ENCODE measurements at regions not wholly inside any gene's neighbourhood (a gene's known extent, or its start where the extent isn't known, plus 50 kb on each side); places are given as distances from the start of the nearest gene placed in this dataset.

DNA sequence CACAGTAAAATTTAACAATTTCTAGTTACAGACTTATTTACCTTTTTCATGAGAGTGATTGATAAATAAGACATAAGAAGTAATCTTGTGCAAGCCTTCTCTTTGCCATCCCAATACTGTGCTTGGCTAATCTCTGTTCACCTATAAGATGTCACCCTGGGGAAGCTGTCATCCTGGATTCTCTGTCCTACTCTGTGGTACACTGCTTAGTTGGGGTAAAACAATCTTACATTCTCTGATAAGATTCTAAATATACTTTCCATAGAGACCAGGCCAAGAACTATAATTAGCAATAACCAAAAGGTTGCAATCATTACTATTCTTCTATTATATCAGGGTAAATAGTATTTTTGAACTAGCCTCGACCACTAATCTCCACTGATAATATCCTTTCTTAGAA lies 1218.3 kb upstream of the CADM2 start:
- Histone ChIP-seq H3K4me1 (ENCODE audit: insufficient read depth, low read length) (no peaks in the 10 kb centered on the region), H4K20me1 (ENCODE audit: low read length) (no peaks in the 10 kb centered on the region), H3K27ac (ENCODE audit: low read length) (no peak overlapping the region), H2AFZ (ENCODE audit: low read length) (no peak overlapping the region), H3K4me3 (ENCODE audit: low read length) (no peak overlapping the region), H3K9me2 (replicated peaks; ENCODE audit: low read length) (no peaks in the 10 kb centered on the region), H3K4me2 (ENCODE audit: low read length) (no peak overlapping the region), H3K9me3 (ENCODE audit: low read length) (no peaks in the 10 kb centered on the region), H3K27me3 (ENCODE audit: low read length) (no peaks in the 10 kb centered on the region), H3F3A (ENCODE audit: low read length, unreplicated experiment) (no peaks in the 10 kb centered on the region), H3K79me2 (ENCODE audit: low read length) (no peaks in the 10 kb centered on the region), H3K9ac (ENCODE audit: low read length) (no peak overlapping the region), H3K36me3 (ENCODE audit: low read depth, low read length) (no peaks in the 10 kb centered on the region)
- TF ChIP-seq EZH2phosphoT487 (IDR thresholded peaks at IDR 0.05; ENCODE audit: borderline replicate concordance, low read length) (no peak), EZH2 (IDR thresholded peaks at IDR 0.05; ENCODE audit: low read length, unreplicated experiment) (no peak)
- TF ChIP-seq, protein P1, sequence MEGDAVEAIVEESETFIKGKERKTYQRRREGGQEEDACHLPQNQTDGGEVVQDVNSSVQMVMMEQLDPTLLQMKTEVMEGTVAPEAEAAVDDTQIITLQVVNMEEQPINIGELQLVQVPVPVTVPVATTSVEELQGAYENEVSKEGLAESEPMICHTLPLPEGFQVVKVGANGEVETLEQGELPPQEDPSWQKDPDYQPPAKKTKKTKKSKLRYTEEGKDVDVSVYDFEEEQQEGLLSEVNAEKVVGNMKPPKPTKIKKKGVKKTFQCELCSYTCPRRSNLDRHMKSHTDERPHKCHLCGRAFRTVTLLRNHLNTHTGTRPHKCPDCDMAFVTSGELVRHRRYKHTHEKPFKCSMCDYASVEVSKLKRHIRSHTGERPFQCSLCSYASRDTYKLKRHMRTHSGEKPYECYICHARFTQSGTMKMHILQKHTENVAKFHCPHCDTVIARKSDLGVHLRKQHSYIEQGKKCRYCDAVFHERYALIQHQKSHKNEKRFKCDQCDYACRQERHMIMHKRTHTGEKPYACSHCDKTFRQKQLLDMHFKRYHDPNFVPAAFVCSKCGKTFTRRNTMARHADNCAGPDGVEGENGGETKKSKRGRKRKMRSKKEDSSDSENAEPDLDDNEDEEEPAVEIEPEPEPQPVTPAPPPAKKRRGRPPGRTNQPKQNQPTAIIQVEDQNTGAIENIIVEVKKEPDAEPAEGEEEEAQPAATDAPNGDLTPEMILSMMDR (conservative IDR thresholded peaks at IDR 0.05; ENCODE audit: low read depth, low read length) = no peak
- DNase-seq (no peak), ATAC-seq (no peak)
- ChIA-PET POLR2A (ENCODE audit: unreplicated experiment) (no interaction called here), CTCF (no interaction called here)
- intact Hi-C loops (cut with micrococcal nuclease) = no loop called here
- no TSS peak for BruUV-seq (replicated peaks)

DNA sequence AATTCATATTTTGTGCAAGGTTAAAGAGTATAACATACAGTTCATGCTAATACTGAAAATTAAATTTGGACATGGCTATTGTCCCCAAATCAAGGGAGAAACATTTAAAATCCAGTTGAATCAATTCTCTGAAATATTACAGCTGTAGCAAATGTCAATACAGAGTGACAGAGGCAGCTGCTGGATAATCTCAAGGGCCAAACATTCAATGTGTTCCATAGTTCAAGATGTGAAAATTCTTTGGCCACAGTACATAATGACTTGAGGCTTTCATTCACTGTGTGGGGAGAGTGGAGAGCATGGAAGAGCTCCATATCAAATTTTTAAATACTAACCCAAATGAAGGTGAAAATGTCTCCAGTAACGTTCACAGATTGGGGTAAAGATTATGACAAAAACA lies 1192.8 kb upstream of the CADM2 start:
- no peaks in the 10 kb centered on the region for H3K36me3 ChIP-seq (ENCODE audit: low read depth, low read length)
- H3K27ac ChIP-seq (ENCODE audit: low read length) = no peak overlapping the region
- H3K4me2 ChIP-seq (ENCODE audit: low read length) = no peak overlapping the region
- no peaks in the 10 kb centered on the region for H3K9me2 ChIP-seq (replicated peaks; ENCODE audit: low read length)
- H3F3A ChIP-seq (ENCODE audit: low read length, unreplicated experiment) = no peaks in the 10 kb centered on the region
- H3K9me3 ChIP-seq (ENCODE audit: low read length) = no peaks in the 10 kb centered on the region
- DNase-seq (no peak), ATAC-seq (no peak)
- H2AFZ ChIP-seq (ENCODE audit: low read length) = no peak overlapping the region
- intact Hi-C loops (cut with micrococcal nuclease) = no loop called here
- TF ChIP-seq, protein P1 (conservative IDR thresholded peaks at IDR 0.05; ENCODE audit: low read depth, low read length) = no peak
- TF ChIP-seq EZH2 (IDR thresholded peaks at IDR 0.05; ENCODE audit: low read length, unreplicated experiment) = no peak
- no peak for TF ChIP-seq EZH2phosphoT487 (IDR thresholded peaks at IDR 0.05; ENCODE audit: borderline replicate concordance, low read length)
- H3K9ac ChIP-seq (ENCODE audit: low read length) = no peak overlapping the region
- H3K4me3 ChIP-seq (ENCODE audit: low read length) = no peak overlapping the region
- no TSS peak for BruUV-seq (replicated peaks)
- ChIA-PET POLR2A (ENCODE audit: unreplicated experiment) (no interaction called here), CTCF (no interaction called here)
- H3K79me2 ChIP-seq (ENCODE audit: low read length) = no peaks in the 10 kb centered on the region
- H3K27me3 ChIP-seq (ENCODE audit: low read length) = no peaks in the 10 kb centered on the region
- no peaks in the 10 kb centered on the region for H4K20me1 ChIP-seq (ENCODE audit: low read length)
- H3K4me1 ChIP-seq (ENCODE audit: insufficient read depth, low read length) = no peaks in the 10 kb centered on the region

DNA sequence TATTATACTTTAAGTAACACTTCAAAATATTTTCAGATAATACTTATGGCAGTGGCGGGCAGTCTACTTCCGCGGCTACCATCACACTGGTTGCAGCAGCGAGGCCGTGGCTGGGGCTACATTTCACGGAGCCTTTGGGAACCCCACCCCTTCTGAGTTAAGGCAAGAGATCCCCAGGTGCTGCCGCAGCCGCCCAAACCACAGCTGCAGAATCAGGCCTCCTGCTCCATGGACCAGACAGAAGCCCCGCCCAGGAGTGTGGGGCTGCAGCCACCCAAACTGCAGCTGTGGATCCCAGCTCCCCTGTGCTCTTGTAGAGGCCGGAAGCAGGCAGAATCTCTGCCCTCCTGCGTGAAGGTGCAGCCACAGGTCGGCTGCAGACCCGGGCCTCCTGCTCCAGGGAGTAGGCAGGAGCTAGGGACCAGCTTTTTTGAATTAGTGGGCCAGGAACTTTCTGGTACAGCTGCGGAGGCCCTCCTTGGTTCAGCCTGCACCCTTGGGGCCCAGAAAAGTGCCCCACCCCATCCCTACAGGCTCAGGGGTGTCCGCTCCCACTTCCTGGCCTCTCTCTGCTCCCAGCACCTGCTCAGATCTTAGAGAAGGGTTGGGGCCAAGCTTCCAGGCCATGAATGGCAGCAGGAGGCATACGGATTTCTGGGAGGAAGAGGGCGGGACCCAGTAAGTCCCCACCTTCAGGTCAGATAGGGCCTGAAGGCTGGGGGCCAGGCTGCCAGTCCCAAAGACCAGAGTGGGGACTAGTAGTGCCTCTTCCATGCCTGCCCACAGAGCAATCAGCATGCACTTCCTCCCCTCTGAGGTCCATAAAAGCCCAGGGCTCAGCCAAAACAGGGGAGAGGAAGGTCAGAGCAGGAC lies 1188.8 kb upstream of the CADM2 start:
- intact Hi-C loops (cut with micrococcal nuclease) = no loop called here
- Histone ChIP-seq H3F3A (ENCODE audit: low read length, unreplicated experiment) (no peaks in the 10 kb centered on the region), H3K4me2 (ENCODE audit: low read length) (no peak overlapping the region), H3K4me3 (ENCODE audit: low read length) (no peak overlapping the region), H3K36me3 (ENCODE audit: low read depth, low read length) (no peaks in the 10 kb centered on the region), H3K27ac (ENCODE audit: low read length) (no peak overlapping the region), H3K27me3 (ENCODE audit: low read length) (no peaks in the 10 kb centered on the region), H3K9me2 (replicated peaks; ENCODE audit: low read length) (no peaks in the 10 kb centered on the region), H2AFZ (ENCODE audit: low read length) (no peak overlapping the region), H3K4me1 (ENCODE audit: insufficient read depth, low read length) (no peaks in the 10 kb centered on the region), H4K20me1 (ENCODE audit: low read length) (no peaks in the 10 kb centered on the region), H3K79me2 (ENCODE audit: low read length) (no peaks in the 10 kb centered on the region), H3K9me3 (ENCODE audit: low read length) (no peaks in the 10 kb centered on the region), H3K9ac (ENCODE audit: low read length) (no peak overlapping the region)
- TF ChIP-seq, protein P1 (conservative IDR thresholded peaks at IDR 0.05; ENCODE audit: low read depth, low read length) = no peak
- TF ChIP-seq EZH2phosphoT487 (IDR thresholded peaks at IDR 0.05; ENCODE audit: borderline replicate concordance, low read length) = no peak
- TF ChIP-seq EZH2 (IDR thresholded peaks at IDR 0.05; ENCODE audit: low read length, unreplicated experiment) = no peak
- ChIA-PET CTCF (no interaction called here), POLR2A (ENCODE audit: unreplicated experiment) (no interaction called here)
- BruUV-seq (replicated peaks) = no TSS peak
- DNase-seq (no peak), ATAC-seq (no peak)
